ENCODE measurements at regions not wholly inside any gene's neighbourhood (a gene's known extent, or its start where the extent isn't known, plus 50 kb on each side); places are given as distances from the start of the nearest gene placed in this dataset.

- no peaks in the 10 kb centered on the region for H3K4me1 ChIP-seq (ENCODE audit: low read length)
- H3K4me2 ChIP-seq (ENCODE audit: low read depth, low read length): no peak overlapping the region
- no peaks in the 10 kb centered on the region for H4K20me1 ChIP-seq (ENCODE audit: insufficient read depth, low read length)
- H3K27ac ChIP-seq (ENCODE audit: low read length): no peak overlapping the region
- H3F3A ChIP-seq (ENCODE audit: insufficient read depth, low read length): no peaks in the 10 kb centered on the region
- no peaks in the 10 kb centered on the region for H3K27me3 ChIP-seq (replicated peaks; ENCODE audit: insufficient read depth, low read length)
- H3K9me3 ChIP-seq (replicated peaks; ENCODE audit: insufficient read depth, low read length): no peaks in the 10 kb centered on the region
- H3K4me3 ChIP-seq (ENCODE audit: low read length): no peak overlapping the region
- TF ChIP-seq CTCF (IDR thresholded peaks at IDR 0.05; ENCODE audit: low read length) (no peak), EZH2phosphoT487 (IDR thresholded peaks at IDR 0.05; ENCODE audit: low read length) (no peak), EZH2 (optimal IDR thresholded peaks at IDR 0.05; ENCODE audit: low read depth, low read length) (no peak)
- H2AFZ ChIP-seq (ENCODE audit: low read length): no peak overlapping the region
- DNase-seq: no peak
- H3K9ac ChIP-seq (ENCODE audit: low read length): no peak overlapping the region
- H3K79me2 ChIP-seq (ENCODE audit: low read length): no peaks in the 10 kb centered on the region
- no peaks in the 10 kb centered on the region for H3K36me3 ChIP-seq (replicated peaks; ENCODE audit: insufficient read depth, low read length)
- no peaks in the 10 kb centered on the region for H3K9me2 ChIP-seq (replicated peaks; ENCODE audit: insufficient read depth, low read length)
These were observed 470.2 kb upstream of the CHD1 start for GRCh38 chr5:99398976-99399375.

- H3K9ac ChIP-seq (ENCODE audit: low read length): no peak overlapping the region
- H4K20me1 ChIP-seq (ENCODE audit: insufficient read depth, low read length): no peaks in the 10 kb centered on the region
- H3K27ac ChIP-seq (ENCODE audit: low read length): no peak overlapping the region
These were observed 457.7 kb upstream of the CHD1 start for GRCh38 chr5:99386406-99387077.

GRCh38 chr5:99379187-99379586, 450.4 kb upstream of the CHD1 start:
- Histone ChIP-seq H3K36me3 (replicated peaks; ENCODE audit: insufficient read depth, low read length) (no peaks in the 10 kb centered on the region), H3K4me3 (ENCODE audit: low read length) (no peak overlapping the region), H3K9ac (ENCODE audit: low read length) (no peak overlapping the region), H3K27ac (ENCODE audit: low read length) (no peak overlapping the region), H3K9me3 (replicated peaks; ENCODE audit: insufficient read depth, low read length) (no peaks in the 10 kb centered on the region), H3K9me2 (replicated peaks; ENCODE audit: insufficient read depth, low read length) (no peaks in the 10 kb centered on the region), H3K4me1 (ENCODE audit: low read length) (no peaks in the 10 kb centered on the region), H3K4me2 (ENCODE audit: low read depth, low read length) (no peak overlapping the region), H3K79me2 (ENCODE audit: low read length) (no peaks in the 10 kb centered on the region), H2AFZ (ENCODE audit: low read length) (no peak overlapping the region), H3K27me3 (replicated peaks; ENCODE audit: insufficient read depth, low read length) (no peaks in the 10 kb centered on the region), H4K20me1 (ENCODE audit: insufficient read depth, low read length) (no peaks in the 10 kb centered on the region), H3F3A (ENCODE audit: insufficient read depth, low read length) (no peaks in the 10 kb centered on the region)
- DNase-seq: peak; percentile 31
- no peak for TF ChIP-seq EZH2 (optimal IDR thresholded peaks at IDR 0.05; ENCODE audit: low read depth, low read length)
- TF ChIP-seq EZH2phosphoT487 (IDR thresholded peaks at IDR 0.05; ENCODE audit: low read length): no peak
- TF ChIP-seq CTCF (IDR thresholded peaks at IDR 0.05; ENCODE audit: low read length): no peak

More at GRCh38 chr5:99386406-99387077, 457.7 kb upstream of the CHD1 start:
- Histone ChIP-seq H3K79me2 (ENCODE audit: low read length) (no peaks in the 10 kb centered on the region), H3K4me1 (ENCODE audit: low read length) (no peaks in the 10 kb centered on the region), H2AFZ (ENCODE audit: low read length) (no peak overlapping the region), H3K4me2 (ENCODE audit: low read depth, low read length) (no peak overlapping the region), H3K27me3 (replicated peaks; ENCODE audit: insufficient read depth, low read length) (no peaks in the 10 kb centered on the region), H3K36me3 (replicated peaks; ENCODE audit: insufficient read depth, low read length) (no peaks in the 10 kb centered on the region), H3K4me3 (ENCODE audit: low read length) (no peak overlapping the region), H3K9me3 (replicated peaks; ENCODE audit: insufficient read depth, low read length) (no peaks in the 10 kb centered on the region), H3K9me2 (replicated peaks; ENCODE audit: insufficient read depth, low read length) (no peaks in the 10 kb centered on the region), H3F3A (ENCODE audit: insufficient read depth, low read length) (no peaks in the 10 kb centered on the region)
- TF ChIP-seq EZH2 (optimal IDR thresholded peaks at IDR 0.05; ENCODE audit: low read depth, low read length) (no peak), CTCF (IDR thresholded peaks at IDR 0.05; ENCODE audit: low read length) (no peak), EZH2phosphoT487 (IDR thresholded peaks at IDR 0.05; ENCODE audit: low read length) (no peak)
- DNase-seq: no peak

All from MM.1S (cell line).